ENCODE measurements at regions not wholly inside any gene's neighbourhood (a gene's known extent, or its start where the extent isn't known, plus 50 kb on each side); places are given as distances from the start of the nearest gene placed in this dataset.

DNA sequence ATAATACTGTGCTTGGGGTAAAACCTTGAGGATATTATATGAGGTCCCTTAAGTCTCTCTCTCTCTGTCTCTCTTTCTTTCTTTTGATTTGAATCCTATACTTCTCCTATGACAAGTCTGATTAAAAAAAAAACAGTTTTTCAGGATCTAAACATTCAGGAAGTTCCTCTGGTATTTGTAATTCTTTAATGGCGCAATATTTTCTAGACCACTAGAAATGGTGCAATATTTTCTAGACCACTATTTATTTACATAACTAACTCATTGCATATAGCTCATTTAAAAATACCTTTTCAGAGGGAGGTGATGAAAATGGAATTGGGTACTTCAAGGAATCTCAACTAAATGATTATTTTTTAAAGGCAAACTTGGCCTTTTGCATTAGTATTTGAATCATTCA is 1235.3 kb downstream of the GATA3 start:
- H3K79me2 ChIP-seq (ENCODE audit: insufficient read depth, low read length): no peaks in the 10 kb centered on the region
- no peaks in the 10 kb centered on the region for H3K9me2 ChIP-seq (replicated peaks; ENCODE audit: insufficient read depth, low read length)
- H3K9ac ChIP-seq (ENCODE audit: low read length): no peak overlapping the region
- no peaks in the 10 kb centered on the region for H3K36me3 ChIP-seq (ENCODE audit: low read length)
- no peaks in the 10 kb centered on the region for H4K20me1 ChIP-seq (ENCODE audit: low read depth, low read length)
- no peak overlapping the region for H3K4me3 ChIP-seq (ENCODE audit: insufficient read depth, low read length, poor library complexity, severe bottlenecking)
- H3K4me2 ChIP-seq (ENCODE audit: low read depth, low read length, poor library complexity, severe bottlenecking): no peak overlapping the region
- H3K27me3 ChIP-seq (ENCODE audit: low read length): no peaks in the 10 kb centered on the region
- H2AFZ ChIP-seq (ENCODE audit: low read depth, low read length, severe bottlenecking): no peak overlapping the region
- no peaks in the 10 kb centered on the region for H3K9me3 ChIP-seq (ENCODE audit: insufficient read depth, low read length)
- no peak overlapping the region for H3K27ac ChIP-seq (ENCODE audit: low read depth, low read length)
- H3F3A ChIP-seq (ENCODE audit: insufficient read depth): no peaks in the 10 kb centered on the region
- no peak for TF ChIP-seq EZH2phosphoT487 (conservative IDR thresholded peaks at IDR 0.05; ENCODE audit: low read length)
- TF ChIP-seq, protein P1, sequence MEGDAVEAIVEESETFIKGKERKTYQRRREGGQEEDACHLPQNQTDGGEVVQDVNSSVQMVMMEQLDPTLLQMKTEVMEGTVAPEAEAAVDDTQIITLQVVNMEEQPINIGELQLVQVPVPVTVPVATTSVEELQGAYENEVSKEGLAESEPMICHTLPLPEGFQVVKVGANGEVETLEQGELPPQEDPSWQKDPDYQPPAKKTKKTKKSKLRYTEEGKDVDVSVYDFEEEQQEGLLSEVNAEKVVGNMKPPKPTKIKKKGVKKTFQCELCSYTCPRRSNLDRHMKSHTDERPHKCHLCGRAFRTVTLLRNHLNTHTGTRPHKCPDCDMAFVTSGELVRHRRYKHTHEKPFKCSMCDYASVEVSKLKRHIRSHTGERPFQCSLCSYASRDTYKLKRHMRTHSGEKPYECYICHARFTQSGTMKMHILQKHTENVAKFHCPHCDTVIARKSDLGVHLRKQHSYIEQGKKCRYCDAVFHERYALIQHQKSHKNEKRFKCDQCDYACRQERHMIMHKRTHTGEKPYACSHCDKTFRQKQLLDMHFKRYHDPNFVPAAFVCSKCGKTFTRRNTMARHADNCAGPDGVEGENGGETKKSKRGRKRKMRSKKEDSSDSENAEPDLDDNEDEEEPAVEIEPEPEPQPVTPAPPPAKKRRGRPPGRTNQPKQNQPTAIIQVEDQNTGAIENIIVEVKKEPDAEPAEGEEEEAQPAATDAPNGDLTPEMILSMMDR (IDR thresholded peaks at IDR 0.05; ENCODE audit: insufficient read depth, low read length, poor library complexity, severe bottlenecking): no peak

DNA sequence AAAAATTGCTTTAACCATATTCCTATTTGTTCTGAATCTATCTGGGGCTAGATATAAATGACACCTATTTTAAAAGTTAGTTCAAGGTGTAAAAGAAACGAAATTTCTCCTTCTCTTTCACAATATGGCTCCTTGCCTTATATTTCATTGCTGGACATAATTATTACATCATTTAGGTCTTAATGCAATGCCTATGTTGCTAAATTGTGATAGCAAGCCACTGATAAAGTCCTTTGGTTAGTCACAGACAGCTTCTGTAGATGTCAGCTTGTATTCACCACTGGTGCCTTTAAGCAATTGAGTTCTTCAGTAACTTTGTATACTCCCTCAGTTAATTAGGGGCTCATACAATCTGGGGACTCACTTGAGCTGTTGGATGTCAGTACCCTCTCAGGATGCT is 1236.6 kb downstream of the GATA3 start:
- no peak overlapping the region for H2AFZ ChIP-seq (ENCODE audit: low read depth, low read length, severe bottlenecking)
- H3K9ac ChIP-seq (ENCODE audit: low read length): no peak overlapping the region
- no peak overlapping the region for H3K4me3 ChIP-seq (ENCODE audit: insufficient read depth, low read length, poor library complexity, severe bottlenecking)
- H4K20me1 ChIP-seq (ENCODE audit: low read depth, low read length): no peaks in the 10 kb centered on the region
- no peak for TF ChIP-seq EZH2phosphoT487 (conservative IDR thresholded peaks at IDR 0.05; ENCODE audit: low read length)
- TF ChIP-seq, protein P1 (IDR thresholded peaks at IDR 0.05; ENCODE audit: insufficient read depth, low read length, poor library complexity, severe bottlenecking): no peak
- no peaks in the 10 kb centered on the region for H3K79me2 ChIP-seq (ENCODE audit: insufficient read depth, low read length)
- no peaks in the 10 kb centered on the region for H3F3A ChIP-seq (ENCODE audit: insufficient read depth)
- H3K9me3 ChIP-seq (ENCODE audit: insufficient read depth, low read length): no peaks in the 10 kb centered on the region
- no peak overlapping the region for H3K4me2 ChIP-seq (ENCODE audit: low read depth, low read length, poor library complexity, severe bottlenecking)
- H3K36me3 ChIP-seq (ENCODE audit: low read length): no peaks in the 10 kb centered on the region
- no peaks in the 10 kb centered on the region for H3K27me3 ChIP-seq (ENCODE audit: low read length)
- H3K9me2 ChIP-seq (replicated peaks; ENCODE audit: insufficient read depth, low read length): no peaks in the 10 kb centered on the region
- H3K27ac ChIP-seq (ENCODE audit: low read depth, low read length): no peak overlapping the region

DNA sequence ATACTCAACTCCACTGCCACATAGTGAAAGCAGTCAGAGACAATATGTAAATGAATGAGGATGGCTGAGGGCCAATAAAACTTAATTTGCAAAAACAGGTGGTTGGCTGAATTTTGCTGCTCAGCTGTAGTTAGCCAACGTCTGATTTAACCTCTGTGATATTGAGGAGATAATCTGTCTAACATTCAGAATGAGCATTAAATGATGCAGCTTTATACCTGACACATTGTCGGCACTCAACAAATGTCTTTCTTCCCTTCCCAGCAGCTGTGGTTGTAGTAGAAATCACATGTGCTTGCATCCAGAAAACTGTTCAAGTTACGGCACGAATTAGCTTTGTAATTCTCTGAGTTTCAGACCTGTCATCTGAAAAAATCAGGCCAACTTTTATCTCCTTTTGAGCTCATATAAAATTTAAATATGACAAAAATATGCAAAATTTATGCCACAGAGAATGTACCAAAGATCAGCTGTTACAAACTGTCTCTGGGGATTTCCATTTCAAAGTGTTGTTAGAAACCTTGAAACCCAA is 1239.7 kb downstream of the GATA3 start:
- Histone ChIP-seq H3K27ac (ENCODE audit: low read depth, low read length) (no peak overlapping the region), H4K20me1 (ENCODE audit: low read depth, low read length) (no peaks in the 10 kb centered on the region), H3K9me3 (ENCODE audit: insufficient read depth, low read length) (no peaks in the 10 kb centered on the region), H3K4me3 (ENCODE audit: insufficient read depth, low read length, poor library complexity, severe bottlenecking) (no peak overlapping the region), H3K4me2 (ENCODE audit: low read depth, low read length, poor library complexity, severe bottlenecking) (no peak overlapping the region), H3K79me2 (ENCODE audit: insufficient read depth, low read length) (no peaks in the 10 kb centered on the region), H3K36me3 (ENCODE audit: low read length) (no peaks in the 10 kb centered on the region), H3K27me3 (ENCODE audit: low read length) (no peaks in the 10 kb centered on the region), H3K9me2 (replicated peaks; ENCODE audit: insufficient read depth, low read length) (no peaks in the 10 kb centered on the region), H2AFZ (ENCODE audit: low read depth, low read length, severe bottlenecking) (no peak overlapping the region), H3K9ac (ENCODE audit: low read length) (no peak overlapping the region), H3F3A (ENCODE audit: insufficient read depth) (no peaks in the 10 kb centered on the region)
- TF ChIP-seq, protein P1 (IDR thresholded peaks at IDR 0.05; ENCODE audit: insufficient read depth, low read length, poor library complexity, severe bottlenecking): no peak
- TF ChIP-seq EZH2phosphoT487 (conservative IDR thresholded peaks at IDR 0.05; ENCODE audit: low read length): no peak
